Prostate gland (tissue), 2 donors: ENCODE measurements at regions not wholly inside any gene's neighbourhood (a gene's known extent, or its start where the extent isn't known, plus 50 kb on each side); places are given as distances from the start of the nearest gene placed in this dataset.

Experiments
- POLR2A ChIP-seq: fragments of 450-650 bp; IDR thresholded peaks from one replicate; pipeline ENCODE4 v1.6.1; 2016; ENCODE audit warnings: antibody characterized with exemption, mild to moderate bottlenecking
- TF ChIP-seq, protein P1 (sequence below), 4 experiments: fragments of 200-600 bp in 2 of 4; fragments of 450-650 bp in 2 of 4; sonication (generic) in 2 of 4; IDR thresholded peaks; 1 replicate in 3 of 4; 2 replicates in 1 of 4; pipeline ENCODE4 v1.5.1; 2016 to 2019; ENCODE audit warnings: antibody characterized with exemption in 4 of 4, mild to moderate bottlenecking in 2 of 4, moderate library complexity in 2 of 4

DNA sequence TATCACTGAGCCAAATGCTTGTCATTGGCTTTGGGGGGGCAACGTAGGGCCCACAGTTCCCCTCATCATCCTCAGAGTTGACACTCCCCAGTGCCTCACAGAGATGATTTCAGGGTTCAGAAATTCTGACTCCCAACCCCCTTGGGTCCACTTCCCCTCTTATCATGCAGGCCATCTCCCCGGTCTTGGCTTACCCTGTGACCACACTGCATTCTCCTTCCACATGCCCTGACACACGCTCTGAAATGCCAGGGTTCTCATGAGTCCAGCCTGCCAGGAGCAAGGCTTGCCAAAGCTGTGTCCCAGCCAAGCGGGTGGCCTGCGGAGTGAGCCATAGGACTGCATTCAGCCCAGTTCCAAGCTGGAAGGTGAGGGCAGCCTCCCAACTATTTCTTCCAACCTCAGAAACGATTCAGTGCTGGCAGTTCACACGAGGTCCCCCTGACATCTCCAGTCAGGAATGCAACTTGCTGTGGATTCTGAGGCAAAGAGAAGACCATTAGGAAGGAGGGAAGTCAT is 101.2 kb downstream of the SMIM20 start:
- TF ChIP-seq, protein P1, sequence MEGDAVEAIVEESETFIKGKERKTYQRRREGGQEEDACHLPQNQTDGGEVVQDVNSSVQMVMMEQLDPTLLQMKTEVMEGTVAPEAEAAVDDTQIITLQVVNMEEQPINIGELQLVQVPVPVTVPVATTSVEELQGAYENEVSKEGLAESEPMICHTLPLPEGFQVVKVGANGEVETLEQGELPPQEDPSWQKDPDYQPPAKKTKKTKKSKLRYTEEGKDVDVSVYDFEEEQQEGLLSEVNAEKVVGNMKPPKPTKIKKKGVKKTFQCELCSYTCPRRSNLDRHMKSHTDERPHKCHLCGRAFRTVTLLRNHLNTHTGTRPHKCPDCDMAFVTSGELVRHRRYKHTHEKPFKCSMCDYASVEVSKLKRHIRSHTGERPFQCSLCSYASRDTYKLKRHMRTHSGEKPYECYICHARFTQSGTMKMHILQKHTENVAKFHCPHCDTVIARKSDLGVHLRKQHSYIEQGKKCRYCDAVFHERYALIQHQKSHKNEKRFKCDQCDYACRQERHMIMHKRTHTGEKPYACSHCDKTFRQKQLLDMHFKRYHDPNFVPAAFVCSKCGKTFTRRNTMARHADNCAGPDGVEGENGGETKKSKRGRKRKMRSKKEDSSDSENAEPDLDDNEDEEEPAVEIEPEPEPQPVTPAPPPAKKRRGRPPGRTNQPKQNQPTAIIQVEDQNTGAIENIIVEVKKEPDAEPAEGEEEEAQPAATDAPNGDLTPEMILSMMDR (IDR thresholded peaks at IDR 0.05), result no peak
- no peak for TF ChIP-seq POLR2A
